HG03139 (cell line): ENCODE measurements at regions not wholly inside any gene's neighbourhood (a gene's known extent, or its start where the extent isn't known, plus 50 kb on each side); places are given as distances from the start of the nearest gene placed in this dataset.

Source experiments
- ATAC-seq: cut with Tn5 transposase; IDR thresholded peaks from one replicate; pipeline ENCODE4 v1.9.1; 2021; ENCODE audit not compliant: unreplicated experiment

DNA sequence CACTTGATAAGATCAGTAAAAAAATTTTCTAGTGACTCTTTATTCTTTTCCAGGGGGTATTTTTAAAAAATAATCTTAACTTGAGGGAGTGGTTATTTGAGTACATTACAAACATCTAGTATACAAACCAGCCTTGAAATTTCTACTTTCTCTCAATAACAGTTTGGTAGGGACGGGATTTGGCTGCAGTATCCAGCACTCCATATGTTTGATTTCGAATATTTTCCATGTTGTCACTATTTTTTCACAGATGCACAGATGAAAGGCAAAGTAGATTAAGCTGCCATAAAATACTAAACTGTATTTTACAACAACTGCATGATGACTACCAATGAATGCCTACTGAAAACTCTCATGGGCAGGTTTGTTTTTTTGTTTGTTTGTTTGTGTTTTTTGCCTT is 225.0 kb downstream of the COX7B2 start:
- ATAC-seq = no peak

DNA sequence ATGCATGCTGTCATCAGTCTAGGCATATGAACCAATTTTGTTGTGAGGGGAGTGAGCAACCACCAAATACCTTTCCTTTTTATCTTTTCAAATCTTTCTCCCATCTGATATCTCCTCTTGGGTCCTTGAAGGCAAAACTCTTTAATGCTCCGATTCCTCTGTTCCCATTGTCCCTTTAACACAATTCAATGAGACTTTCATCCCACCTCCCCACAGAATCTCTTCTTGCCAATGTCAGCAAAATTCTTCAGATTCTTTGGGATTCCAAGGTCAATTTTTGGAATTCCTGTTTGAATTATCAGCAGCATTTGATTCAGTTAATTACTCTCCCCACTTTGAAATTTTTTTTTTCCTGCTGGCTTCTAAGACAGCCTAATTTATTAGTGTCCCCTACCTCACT is 232.7 kb downstream of the COX7B2 start:
- ATAC-seq = no peak

DNA sequence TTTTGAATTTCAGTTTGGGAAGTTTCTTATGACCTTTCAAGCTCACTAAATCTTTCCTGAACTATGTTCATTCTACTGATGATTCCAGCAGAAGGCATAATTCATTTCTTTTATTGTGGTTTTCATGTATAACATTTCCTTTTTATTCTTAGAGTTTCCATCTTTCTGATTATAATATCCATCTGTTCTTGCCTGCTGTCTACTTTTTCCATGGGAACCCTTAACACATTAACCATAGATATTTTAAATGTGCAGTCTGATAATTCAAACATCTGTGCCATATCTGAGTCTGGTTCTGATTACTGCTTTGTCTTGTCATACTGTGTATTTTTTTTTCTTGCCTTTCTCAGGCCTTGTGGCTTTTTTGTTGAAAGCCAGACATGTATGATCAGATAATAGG is 234.7 kb downstream of the COX7B2 start:
- no peak for ATAC-seq

DNA sequence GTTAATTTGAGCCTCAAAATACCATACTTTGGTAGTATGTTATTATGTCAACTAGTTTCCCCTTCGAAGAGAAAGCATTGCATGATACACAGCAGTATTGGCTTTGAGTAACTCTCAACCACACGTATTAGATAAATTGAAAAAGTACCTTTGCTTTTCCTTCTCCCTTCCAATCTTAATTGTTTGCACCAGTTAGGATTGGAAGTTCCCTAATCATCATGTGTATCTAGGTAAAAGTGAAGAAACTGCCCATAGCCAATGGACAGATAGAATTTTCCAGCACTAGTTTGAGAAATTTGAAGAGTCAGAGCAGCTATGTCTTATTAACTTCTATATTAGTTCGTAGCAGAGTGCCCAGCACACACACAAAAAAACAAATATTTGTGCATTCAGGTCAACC is 241.3 kb downstream of the COX7B2 start:
- ATAC-seq = no peak

DNA sequence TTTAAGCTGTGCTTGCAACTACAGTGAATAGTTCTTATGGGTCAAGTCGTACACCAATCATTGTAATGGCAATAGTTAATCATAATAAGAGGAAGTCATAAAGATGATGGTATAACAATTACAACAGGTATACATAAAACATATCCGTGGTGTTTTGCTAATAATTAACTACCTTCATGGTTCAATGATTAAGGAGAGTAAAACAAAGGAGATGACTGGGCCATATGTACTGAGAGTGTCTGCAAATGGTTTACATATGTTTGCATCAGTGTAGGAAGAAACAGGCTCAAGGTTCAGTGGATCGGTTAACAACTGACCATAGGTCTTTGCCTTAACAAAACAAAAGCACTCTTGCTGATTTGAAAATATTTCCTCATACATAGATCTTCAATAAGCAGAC is 253.0 kb downstream of the COX7B2 start:
- ATAC-seq = no peak

DNA sequence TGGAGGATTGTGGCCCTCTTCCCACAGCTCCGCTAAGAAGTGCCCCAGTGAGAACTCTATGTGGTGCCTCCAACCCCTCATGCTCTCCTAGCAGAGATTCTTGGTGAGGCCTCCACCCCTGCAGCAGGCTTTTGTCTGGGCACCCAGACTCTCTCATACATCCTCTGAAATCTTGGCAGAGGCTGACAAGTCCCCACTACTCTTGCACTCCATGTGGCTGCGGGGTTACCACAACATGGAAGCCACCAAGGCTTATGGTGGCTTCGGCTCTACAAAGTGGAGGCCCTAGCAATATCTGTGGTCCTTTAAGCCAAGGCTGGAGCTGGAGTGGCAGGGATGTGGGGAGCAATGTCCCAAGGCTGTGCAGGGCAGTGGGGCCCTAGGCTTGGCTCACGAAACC is 255.2 kb downstream of the COX7B2 start:
- ATAC-seq = no peak

DNA sequence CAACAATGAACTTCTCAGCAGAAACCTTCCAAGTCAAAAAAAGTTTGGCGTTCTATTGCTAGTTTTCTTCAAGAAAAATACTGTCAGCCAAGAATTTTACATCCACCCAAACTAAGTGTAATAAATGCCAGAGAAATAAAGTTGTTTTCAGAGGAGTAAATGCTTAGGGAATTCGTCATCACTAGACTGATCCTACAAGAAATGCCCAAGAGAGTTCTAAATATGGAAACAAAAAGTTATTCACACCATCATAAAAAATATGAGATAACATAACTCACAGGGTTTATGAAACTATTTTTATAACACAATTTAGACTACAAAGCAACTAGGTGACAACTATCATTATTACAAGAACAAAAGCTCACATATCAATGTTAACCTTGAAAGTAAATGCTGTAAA is 259.5 kb upstream of the GABRA2 start:
- no peak for ATAC-seq

DNA sequence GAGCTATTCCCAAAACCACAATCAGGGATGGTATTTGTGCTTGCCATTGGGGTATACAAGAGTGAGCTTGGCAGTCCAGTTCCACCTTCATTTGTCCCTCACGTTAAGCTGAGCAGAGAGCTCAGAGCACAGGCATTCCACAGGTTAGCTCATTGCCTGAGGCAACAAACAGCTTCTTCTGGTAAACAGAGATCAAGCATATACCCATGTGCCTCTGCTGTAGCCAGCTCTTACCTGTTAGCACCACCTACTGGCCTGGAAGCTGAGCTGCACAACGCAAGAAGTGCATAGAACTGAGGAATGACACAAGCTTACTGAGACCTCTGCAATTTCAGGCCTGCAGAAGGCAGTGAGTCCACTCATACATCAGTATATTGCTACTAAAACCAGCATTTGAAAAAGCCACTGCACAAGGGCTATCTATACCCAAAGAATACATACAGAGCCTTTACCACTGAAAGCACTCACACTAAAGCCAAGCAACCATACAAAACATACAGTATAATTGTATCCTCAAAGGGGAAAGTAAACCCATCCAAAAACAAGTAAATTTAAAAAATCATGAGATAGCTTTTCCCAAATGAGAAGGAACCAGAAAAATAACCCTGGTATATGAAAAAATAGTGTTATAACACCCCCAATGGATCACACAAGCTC is 258.3 kb upstream of the GABRA2 start:
- peak; percentile 92 for ATAC-seq

DNA sequence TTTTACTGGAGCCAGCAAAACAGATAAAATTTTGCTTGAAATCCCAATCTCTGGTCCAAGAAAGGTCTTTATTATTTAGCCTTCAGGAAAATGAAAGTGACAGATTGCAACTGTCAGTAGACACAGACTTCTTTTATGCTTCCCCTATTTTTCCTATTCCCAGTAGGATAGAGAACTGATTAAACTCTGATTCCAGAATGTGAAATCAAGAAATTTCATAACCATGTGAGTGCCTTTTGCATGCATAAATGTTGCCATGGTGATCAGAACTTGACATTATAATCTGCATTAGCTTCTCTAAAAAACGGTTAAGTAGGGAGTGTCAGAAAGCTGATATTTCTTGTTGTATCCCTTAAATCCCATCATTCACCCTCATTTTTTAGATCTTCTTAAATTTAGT is 255.2 kb upstream of the GABRA2 start:
- ATAC-seq = no peak
